ENCODE measurements at regions not wholly inside any gene's neighbourhood (a gene's known extent, or its start where the extent isn't known, plus 50 kb on each side); places are given as distances from the start of the nearest gene placed in this dataset.

DNA sequence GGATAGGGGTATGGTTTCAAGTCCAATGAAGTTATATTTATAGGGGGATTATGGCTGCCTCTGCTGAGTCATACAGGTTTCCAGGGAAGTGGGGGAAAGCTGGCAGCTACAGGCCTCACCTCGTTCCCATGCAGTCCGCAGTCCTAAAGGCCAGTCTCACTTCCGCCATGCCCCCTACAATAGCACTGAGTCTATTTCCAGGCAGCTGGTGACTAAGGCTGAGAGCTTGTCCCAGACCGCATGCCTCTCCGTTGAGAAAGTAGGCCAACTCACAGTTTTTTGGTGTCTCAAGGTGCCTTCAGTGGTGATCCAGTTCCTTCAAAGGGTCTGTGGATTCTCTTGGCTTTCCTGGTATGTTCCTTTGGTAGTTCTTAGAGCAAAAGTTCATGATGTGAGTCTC lies 203.9 kb upstream of the GLI3 start:
- no peak overlapping the region for H3K4me3 ChIP-seq (ENCODE audit: low read depth, low read length)
- no peak overlapping the region for H3K27ac ChIP-seq (ENCODE audit: insufficient read depth, low read length, poor library complexity, severe bottlenecking)
- no peaks in the 10 kb centered on the region for H3K4me1 Mint-ChIP-seq
- H3K4me1 ChIP-seq (ENCODE audit: control insufficient read depth, insufficient read depth, low read length, poor library complexity, severe bottlenecking), result no peaks in the 10 kb centered on the region
- ATAC-seq (ENCODE audit: low read depth in 2 of 2) (no peak), DNase-seq (no peak)
- H3K27ac Mint-ChIP-seq, result no peak overlapping the region
- H3K27me3 Mint-ChIP-seq, result peaks cover 4% of the 10 kb centered on the region
- H3K36me3 Mint-ChIP-seq, result no peaks in the 10 kb centered on the region
- H3K9me3 Mint-ChIP-seq, result peaks cover 0 to 22% (median 7%) of the 10 kb centered on the region in 7 donors
- no peaks in the 10 kb centered on the region for H3K27me3 ChIP-seq (ENCODE audit: control insufficient read depth, insufficient read depth, low read length)
- no peaks in the 10 kb centered on the region for H3K9me3 ChIP-seq (ENCODE audit: control insufficient read depth in 2 of 2, low read length in 2 of 2)
- H3K4me3 Mint-ChIP-seq, result no peak overlapping the region
- H3K36me3 ChIP-seq (ENCODE audit: control insufficient read depth, insufficient read depth, low read length), result no peaks in the 10 kb centered on the region

DNA sequence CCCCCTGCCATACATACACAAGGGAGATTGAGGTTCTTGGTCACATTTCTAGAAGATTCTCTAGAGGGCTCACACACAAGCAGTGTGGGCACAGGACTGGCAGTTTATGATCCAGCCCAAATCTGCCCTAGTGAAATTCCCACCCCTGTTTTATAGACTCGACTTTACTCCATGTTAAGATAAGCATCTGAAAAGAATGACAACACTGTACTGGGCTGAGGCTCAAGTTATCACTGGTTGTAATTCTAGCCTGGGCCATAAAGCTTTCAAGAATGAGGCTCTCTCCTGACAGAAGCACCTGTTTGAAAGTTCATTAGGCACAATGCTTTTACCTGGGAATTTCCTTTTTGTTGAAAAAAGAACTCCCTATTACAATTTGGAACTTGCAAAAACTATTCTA lies 195.6 kb upstream of the GLI3 start:
- no peak for DNase-seq
- no peak overlapping the region for H3K27ac Mint-ChIP-seq

DNA sequence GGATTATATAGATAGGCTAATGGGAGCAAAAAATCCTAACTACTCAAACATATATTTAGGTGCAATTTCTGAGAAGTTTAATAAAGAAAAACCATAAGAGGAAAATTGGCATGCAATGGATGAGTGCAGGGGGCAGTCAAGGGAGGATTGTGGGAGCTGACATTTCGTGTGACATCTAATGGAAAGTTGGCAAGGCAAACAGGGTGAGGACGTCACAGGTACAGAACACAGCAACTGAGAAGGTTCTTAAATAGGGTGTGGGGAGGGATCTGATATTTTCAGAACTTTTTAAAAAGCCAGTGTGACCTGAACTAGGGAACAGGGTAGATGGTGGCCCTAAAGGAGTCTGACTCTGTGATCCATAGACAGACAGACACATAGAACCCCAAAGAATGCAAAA lies 194.9 kb upstream of the GLI3 start:
- Mint-ChIP-seq H3K27me3 (no peaks in the 10 kb centered on the region), H3K27ac (no peak overlapping the region), H3K4me1 (no peaks in the 10 kb centered on the region), H3K4me3 (no peak overlapping the region), H3K9me3 (peaks cover 0 to 3% (median 1%) of the 10 kb centered on the region in 7 donors), H3K36me3 (no peaks in the 10 kb centered on the region)
- Histone ChIP-seq H3K4me3 (ENCODE audit: low read depth, low read length) (no peak overlapping the region), H3K27me3 (ENCODE audit: control insufficient read depth, insufficient read depth, low read length) (no peaks in the 10 kb centered on the region), H3K27ac (ENCODE audit: insufficient read depth, low read length, poor library complexity, severe bottlenecking) (no peak overlapping the region), H3K36me3 (ENCODE audit: control insufficient read depth, insufficient read depth, low read length) (no peaks in the 10 kb centered on the region), H3K4me1 (ENCODE audit: control insufficient read depth, insufficient read depth, low read length, poor library complexity, severe bottlenecking) (no peaks in the 10 kb centered on the region), H3K9me3 (ENCODE audit: control insufficient read depth in 2 of 2, low read length in 2 of 2) (no peaks in the 10 kb centered on the region)
- DNase-seq (no peak), ATAC-seq (ENCODE audit: low read depth in 2 of 2) (no peak)

More for the DNA sequence above, 195.6 kb upstream of the GLI3 start:
- no peak for ATAC-seq (ENCODE audit: low read depth in 2 of 2)
- no peak overlapping the region for H3K4me3 ChIP-seq (ENCODE audit: low read depth, low read length)
- H3K36me3 ChIP-seq (ENCODE audit: control insufficient read depth, insufficient read depth, low read length), result no peaks in the 10 kb centered on the region
- H3K4me3 Mint-ChIP-seq, result no peak overlapping the region
- H3K9me3 Mint-ChIP-seq, result peaks cover 0 to 3% (median 1%) of the 10 kb centered on the region in 7 donors
- H3K9me3 ChIP-seq (ENCODE audit: control insufficient read depth in 2 of 2, low read length in 2 of 2), result no peaks in the 10 kb centered on the region
- no peaks in the 10 kb centered on the region for H3K27me3 Mint-ChIP-seq
- H3K36me3 Mint-ChIP-seq, result no peaks in the 10 kb centered on the region
- no peak overlapping the region for H3K27ac ChIP-seq (ENCODE audit: insufficient read depth, low read length, poor library complexity, severe bottlenecking)
- no peaks in the 10 kb centered on the region for H3K4me1 ChIP-seq (ENCODE audit: control insufficient read depth, insufficient read depth, low read length, poor library complexity, severe bottlenecking)
- no peaks in the 10 kb centered on the region for H3K27me3 ChIP-seq (ENCODE audit: control insufficient read depth, insufficient read depth, low read length)
- no peaks in the 10 kb centered on the region for H3K4me1 Mint-ChIP-seq

DNA sequence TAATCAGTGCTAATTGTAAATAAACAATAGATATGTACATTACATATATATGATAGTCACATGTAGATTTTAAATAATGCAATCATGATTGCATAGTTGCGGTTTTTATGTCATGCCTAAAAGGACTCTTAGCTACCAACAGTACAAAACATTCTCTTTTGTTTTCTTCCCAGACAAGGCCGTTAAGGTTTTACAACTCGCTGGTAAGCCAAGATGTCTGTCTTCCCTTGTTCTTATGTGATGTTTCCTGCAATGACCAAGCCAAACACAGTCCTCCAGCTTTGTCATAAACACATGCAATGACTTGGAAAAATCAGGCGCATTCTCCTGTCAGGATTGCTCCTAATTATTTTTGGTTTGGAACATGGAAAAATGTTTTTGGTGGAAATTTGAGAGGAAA lies 192.3 kb upstream of the GLI3 start:
- H3K4me3 Mint-ChIP-seq, result no peak overlapping the region
- H3K9me3 Mint-ChIP-seq, result peaks cover 0 to 3% (median 0%) of the 10 kb centered on the region in 7 donors
- Histone ChIP-seq H3K36me3 (ENCODE audit: control insufficient read depth, insufficient read depth, low read length) (no peaks in the 10 kb centered on the region), H3K4me3 (ENCODE audit: low read depth, low read length) (no peak overlapping the region), H3K4me1 (ENCODE audit: control insufficient read depth, insufficient read depth, low read length, poor library complexity, severe bottlenecking) (no peaks in the 10 kb centered on the region), H3K27me3 (ENCODE audit: control insufficient read depth, insufficient read depth, low read length) (no peaks in the 10 kb centered on the region), H3K27ac (ENCODE audit: insufficient read depth, low read length, poor library complexity, severe bottlenecking) (no peak overlapping the region), H3K9me3 (ENCODE audit: control insufficient read depth in 2 of 2, low read length in 2 of 2) (no peaks in the 10 kb centered on the region)
- ATAC-seq (ENCODE audit: low read depth in 2 of 2), result no peak
- no peaks in the 10 kb centered on the region for H3K4me1 Mint-ChIP-seq
- DNase-seq, result no peak
- no peaks in the 10 kb centered on the region for H3K36me3 Mint-ChIP-seq
- no peak overlapping the region for H3K27ac Mint-ChIP-seq
- H3K27me3 Mint-ChIP-seq, result no peaks in the 10 kb centered on the region

DNA sequence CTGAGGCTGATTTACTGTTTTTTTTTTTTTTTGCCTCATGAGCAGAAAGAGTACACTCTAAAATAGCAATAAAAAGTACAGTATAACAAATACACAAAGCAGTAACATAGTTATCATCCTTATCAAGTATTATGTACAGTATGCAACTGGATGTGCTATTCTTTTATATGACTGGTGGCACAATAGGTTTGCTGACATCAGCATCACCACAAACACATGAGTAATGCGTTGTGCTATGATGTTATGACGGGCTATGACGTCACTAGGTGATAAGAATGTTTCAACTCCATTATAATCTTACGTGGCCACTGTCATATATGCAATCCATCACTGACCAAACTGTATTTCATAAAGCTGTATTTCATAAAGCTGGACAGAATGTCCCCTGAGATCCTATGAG lies 189.2 kb upstream of the GLI3 start:
- no peak for ATAC-seq (ENCODE audit: low read depth in 2 of 2)

DNA sequence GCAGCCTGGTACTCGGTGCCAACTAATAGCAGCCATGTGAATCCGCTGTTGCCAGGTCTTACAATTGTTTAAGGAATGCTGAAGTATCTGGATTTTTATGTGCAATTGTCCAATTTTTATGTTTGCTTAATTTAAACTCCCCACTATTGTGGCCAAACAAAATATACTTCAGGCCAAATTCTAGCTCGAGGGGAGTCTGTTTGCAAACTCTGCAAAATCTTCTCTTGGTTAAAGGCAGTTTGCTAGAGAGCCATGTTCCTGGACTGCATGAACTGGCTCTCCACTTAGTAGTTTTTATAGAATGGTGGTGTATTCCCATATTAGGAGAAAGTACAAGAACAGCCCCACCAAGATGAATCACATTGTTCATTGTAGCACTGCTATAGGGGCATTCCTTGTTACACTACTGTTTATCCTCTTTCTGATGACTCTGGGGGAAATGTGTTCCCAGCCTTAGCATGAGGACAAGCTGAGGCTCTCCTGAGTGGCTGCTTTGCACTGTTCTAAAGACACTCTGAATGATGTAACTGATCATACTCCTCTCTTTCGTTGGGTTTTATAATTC lies 178.0 kb upstream of the GLI3 start:
- DNase-seq (no peak), ATAC-seq (ENCODE audit: low read depth in 2 of 2) (no peak)
- H3K27me3 Mint-ChIP-seq, result peaks cover 4% of the 10 kb centered on the region
- H3K4me1 Mint-ChIP-seq, result no peaks in the 10 kb centered on the region
- H3K4me3 Mint-ChIP-seq, result no peak overlapping the region
- H3K4me1 ChIP-seq (ENCODE audit: control insufficient read depth, insufficient read depth, low read length, poor library complexity, severe bottlenecking), result no peaks in the 10 kb centered on the region
- no peak overlapping the region for H3K27ac Mint-ChIP-seq
- no peaks in the 10 kb centered on the region for H3K36me3 Mint-ChIP-seq
- no peaks in the 10 kb centered on the region for H3K36me3 ChIP-seq (ENCODE audit: control insufficient read depth, insufficient read depth, low read length)
- H3K27me3 ChIP-seq (ENCODE audit: control insufficient read depth, insufficient read depth, low read length), result no peaks in the 10 kb centered on the region
- peaks cover 0 to 2% (median 0%) of the 10 kb centered on the region in 7 donors for H3K9me3 Mint-ChIP-seq
- H3K27ac ChIP-seq (ENCODE audit: insufficient read depth, low read length, poor library complexity, severe bottlenecking), result no peak overlapping the region
- no peaks in the 10 kb centered on the region for H3K9me3 ChIP-seq (ENCODE audit: control insufficient read depth in 2 of 2, low read length in 2 of 2)
- no peak overlapping the region for H3K4me3 ChIP-seq (ENCODE audit: low read depth, low read length)

More for the DNA sequence above, 189.2 kb upstream of the GLI3 start:
- Mint-ChIP-seq H3K4me1 (no peaks in the 10 kb centered on the region), H3K27me3 (no peaks in the 10 kb centered on the region), H3K36me3 (no peaks in the 10 kb centered on the region), H3K9me3 (peaks cover 0 to 3% (median 0%) of the 10 kb centered on the region in 7 donors), H3K27ac (no peak overlapping the region), H3K4me3 (no peak overlapping the region)
- H3K27ac ChIP-seq (ENCODE audit: insufficient read depth, low read length, poor library complexity, severe bottlenecking), result no peak overlapping the region
- no peak overlapping the region for H3K4me3 ChIP-seq (ENCODE audit: low read depth, low read length)
- no peak for DNase-seq
- H3K9me3 ChIP-seq (ENCODE audit: control insufficient read depth in 2 of 2, low read length in 2 of 2), result no peaks in the 10 kb centered on the region
- H3K27me3 ChIP-seq (ENCODE audit: control insufficient read depth, insufficient read depth, low read length), result no peaks in the 10 kb centered on the region
- H3K4me1 ChIP-seq (ENCODE audit: control insufficient read depth, insufficient read depth, low read length, poor library complexity, severe bottlenecking), result no peaks in the 10 kb centered on the region
- no peaks in the 10 kb centered on the region for H3K36me3 ChIP-seq (ENCODE audit: control insufficient read depth, insufficient read depth, low read length)

DNA sequence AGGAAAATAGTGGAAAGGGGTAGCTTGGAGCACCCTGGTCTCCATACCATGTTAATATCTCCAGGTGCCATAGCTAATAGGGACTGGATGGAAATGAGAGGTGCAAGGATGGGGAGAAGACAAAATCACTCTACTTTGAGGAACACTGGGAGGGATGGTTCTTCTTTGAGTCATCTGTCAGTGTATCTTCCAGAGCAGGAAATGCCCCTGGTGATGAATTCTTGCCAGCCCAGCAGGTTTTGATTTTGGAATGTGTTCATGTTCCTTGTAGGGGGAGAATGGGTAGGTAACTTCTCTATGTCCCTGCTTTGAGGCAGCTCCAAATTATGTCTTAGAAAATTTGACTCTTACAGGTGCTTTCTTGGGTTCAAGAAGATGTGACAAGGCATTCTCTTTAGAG lies 177.0 kb upstream of the GLI3 start:
- no peaks in the 10 kb centered on the region for H3K36me3 ChIP-seq (ENCODE audit: control insufficient read depth, insufficient read depth, low read length)
- no peak overlapping the region for H3K4me3 ChIP-seq (ENCODE audit: low read depth, low read length)
- no peaks in the 10 kb centered on the region for H3K4me1 Mint-ChIP-seq
- peaks cover 0 to 2% (median 0%) of the 10 kb centered on the region in 7 donors for H3K9me3 Mint-ChIP-seq
- ATAC-seq (ENCODE audit: low read depth in 2 of 2) (no peak), DNase-seq (no peak)
- no peak overlapping the region for H3K4me3 Mint-ChIP-seq
- H3K4me1 ChIP-seq (ENCODE audit: control insufficient read depth, insufficient read depth, low read length, poor library complexity, severe bottlenecking), result no peaks in the 10 kb centered on the region
- H3K9me3 ChIP-seq (ENCODE audit: control insufficient read depth in 2 of 2, low read length in 2 of 2), result no peaks in the 10 kb centered on the region
- no peak overlapping the region for H3K27ac Mint-ChIP-seq
- no peaks in the 10 kb centered on the region for H3K36me3 Mint-ChIP-seq
- no peaks in the 10 kb centered on the region for H3K27me3 ChIP-seq (ENCODE audit: control insufficient read depth, insufficient read depth, low read length)
- no peak overlapping the region for H3K27ac ChIP-seq (ENCODE audit: insufficient read depth, low read length, poor library complexity, severe bottlenecking)
- peaks cover 4% of the 10 kb centered on the region for H3K27me3 Mint-ChIP-seq

DNA sequence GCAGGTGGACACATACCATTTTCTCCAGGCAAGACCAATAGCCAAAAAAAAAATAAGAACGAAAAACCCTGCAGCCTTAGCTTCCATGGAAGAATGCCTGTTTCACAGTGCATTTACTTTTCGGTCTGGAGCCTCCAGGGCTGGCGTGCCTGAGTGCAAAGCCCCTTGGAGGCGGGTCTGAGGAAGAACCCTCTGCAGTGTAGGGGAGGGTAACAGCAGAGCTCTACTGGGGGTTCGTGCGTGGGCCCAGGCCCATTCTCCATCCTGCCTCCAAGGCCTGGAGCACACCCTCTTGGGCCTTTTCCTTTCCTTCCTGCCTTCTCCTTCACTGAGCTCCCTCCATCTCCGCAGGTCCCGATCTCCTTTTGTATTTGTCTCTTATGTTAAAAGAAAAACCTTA lies 172.3 kb upstream of the GLI3 start:
- Mint-ChIP-seq H3K27me3 (peaks cover 4% of the 10 kb centered on the region), H3K27ac (no peak overlapping the region), H3K9me3 (peaks cover 0 to 2% (median 0%) of the 10 kb centered on the region in 7 donors), H3K36me3 (no peaks in the 10 kb centered on the region), H3K4me3 (no peak overlapping the region), H3K4me1 (no peaks in the 10 kb centered on the region)
- DNase-seq (no peak), ATAC-seq (ENCODE audit: low read depth in 2 of 2) (no peak)
- Histone ChIP-seq H3K9me3 (ENCODE audit: control insufficient read depth in 2 of 2, low read length in 2 of 2) (no peaks in the 10 kb centered on the region), H3K27ac (ENCODE audit: insufficient read depth, low read length, poor library complexity, severe bottlenecking) (no peak overlapping the region), H3K4me3 (ENCODE audit: low read depth, low read length) (no peak overlapping the region), H3K27me3 (ENCODE audit: control insufficient read depth, insufficient read depth, low read length) (no peaks in the 10 kb centered on the region), H3K36me3 (ENCODE audit: control insufficient read depth, insufficient read depth, low read length) (no peaks in the 10 kb centered on the region), H3K4me1 (ENCODE audit: control insufficient read depth, insufficient read depth, low read length, poor library complexity, severe bottlenecking) (no peaks in the 10 kb centered on the region)

Data from CD4-positive, CD25-positive, alpha-beta regulatory T cell (primary cell).